Pancreas (tissue), 10 donors: ENCODE measurements at regions not wholly inside any gene's neighbourhood (a gene's known extent, or its start where the extent isn't known, plus 50 kb on each side); places are given as distances from the start of the nearest gene placed in this dataset.

Experiments used
- ATAC-seq, 4 donors: fragments of 200-7000 bp; cut with Tn5 transposase; one replicate each; pipeline versions ENCODE4 v1.8.0 to v1.9.1; 2020; ENCODE audit warnings: mild to moderate bottlenecking in 4 of 4, moderate library complexity in 4 of 4
- DNase-seq, 6 donors: peaks; one replicate each; pipeline ENCODE4 v3.0.0-alpha.2; 2020
- FAIRE-seq: peaks from 2 replicates; lab custom pipeline; 2012; peaks lifted over from hg19 to GRCh38; lab: Jason Lieb, UNC
- H3K27ac ChIP-seq, 4 donors: fragments of 200-600 bp; sonication (generic); 1 replicate in 3 of 4; 2 replicates in 1 of 4; pipeline versions ENCODE4 v1.5.0 to v1.8.0; 2020
- H3K27me3 ChIP-seq, 4 donors: fragments of 200-600 bp; one replicate each; pipeline ENCODE4 v1.8.0; 2021
- H3K36me3 ChIP-seq, 3 donors: fragments of 200-600 bp; sonication (generic) in 1 of 3; one replicate each; pipeline versions ENCODE4 v1.5.0 to v1.8.0; 2020 to 2021
- H3K4me1 ChIP-seq, 3 donors: fragments of 200-600 bp; one replicate each; pipeline ENCODE4 v1.8.0; 2021
- H3K4me3 ChIP-seq, 4 donors: fragments of 200-600 bp; sonication (generic) in 2 of 4; one replicate each; pipeline versions ENCODE4 v1.5.0 to v1.8.0; 2020 to 2021
- H3K9me3 ChIP-seq, 4 donors: fragments of 200-600 bp; one replicate each; pipeline ENCODE4 v1.8.0; 2021
- CTCF ChIP-seq, 4 donors: fragments of 200-600 bp; sonication (generic) in 3 of 4; IDR thresholded peaks; one replicate each; pipeline versions ENCODE4 v1.5.0 to v1.8.0; 2021; ENCODE audit warnings: antibody characterized with exemption in 4 of 4
- WGBS, 2 donors: extraction: QIAGEN DNeasy Blood & Tissue Kit; methylation state at CpG; one replicate each; pipeline ENCODE4 v1.1.7; 2013; 5-methylcytosine and 5-hydroxymethylcytosine counted together
- intact Hi-C, 3 donors: fragments of 100-400 bp; cut with DNase I; formaldehyde crosslinking; loops; one replicate each; pipeline versions ENCODE4 v1.11.1 to v1.14.2; 2022
- donor health status: healthy with polysubstance abuse.
- donor health status: DM: no; HTN: no; CAD: no; lungs with moderate emphysema.
- donor health status: DM: no; HTN: no; CAD: no.
- donor health status: control.
- donor health status: control.
- donor health status: Bipolar disorder and iron deficiency.
- donor health status: DM: yes; HTN: yes; CAD: no.
- donor health status: DM: no; HTN: no; CAD: no.
- donor health status: DM: no; HTN: no; CAD: no.
- donor health status: DM: yes; HTN: yes; CAD: no.

GRCh38 chr15:87317900-87318299 is 938.6 kb downstream of the NTRK3 start:
- no peaks in the 10 kb centered on the region for H3K4me1 ChIP-seq
- H3K9me3 ChIP-seq = no peaks in the 10 kb centered on the region
- FAIRE-seq = no peak
- intact Hi-C loops = no loop called here
- ATAC-seq = no peak
- H3K36me3 ChIP-seq = no peaks in the 10 kb centered on the region
- H3K27me3 ChIP-seq = peaks cover 0 to 6% (median 3%) of the 10 kb centered on the region in 4 donors
- 35 to 43% methylated on average over 3 of the region's 3 CpGs for WGBS, 2 donors
- TF ChIP-seq CTCF (IDR thresholded peaks at IDR 0.05) = no peak
- no peak overlapping the region for H3K4me3 ChIP-seq
- DNase-seq = no peak
- H3K27ac ChIP-seq = no peak overlapping the region

- no peak for TF ChIP-seq CTCF (IDR thresholded peaks at IDR 0.05)
- Histone ChIP-seq H3K9me3 (no peaks in the 10 kb centered on the region), H3K4me3 (no peak overlapping the region), H3K27ac (no peak overlapping the region), H3K4me1 (no peaks in the 10 kb centered on the region), H3K36me3 (no peaks in the 10 kb centered on the region), H3K27me3 (no peaks in the 10 kb centered on the region)
- 39 to 46% methylated on average over 3 of the region's 3 CpGs for WGBS, 2 donors
- FAIRE-seq = no peak
- intact Hi-C loops = no loop called here
- no peak for DNase-seq
- no peak for ATAC-seq
Observed at GRCh38 chr15:87312221-87312620, 944.3 kb downstream of the NTRK3 start.

- H3K27ac ChIP-seq = no peak overlapping the region
- DNase-seq (no peak), FAIRE-seq (no peak), ATAC-seq (no peak)
- H3K9me3 ChIP-seq = no peaks in the 10 kb centered on the region
- no peaks in the 10 kb centered on the region for H3K36me3 ChIP-seq
- 54 to 55% methylated on average over 3 of the region's 3 CpGs for WGBS, 2 donors
- intact Hi-C loops = no loop called here
- no peak for TF ChIP-seq CTCF (IDR thresholded peaks at IDR 0.05)
- H3K4me1 ChIP-seq = no peaks in the 10 kb centered on the region
- peaks cover 0 to 5% (median 0%) of the 10 kb centered on the region in 4 donors for H3K27me3 ChIP-seq
- no peak overlapping the region for H3K4me3 ChIP-seq
Observed at GRCh38 chr15:87300146-87300545, 956.4 kb downstream of the NTRK3 start.

GRCh38 chr15:87294854-87295253 is 961.7 kb downstream of the NTRK3 start:
- ATAC-seq (no peak), FAIRE-seq (no peak), DNase-seq (no peak)
- Histone ChIP-seq H3K4me1 (no peaks in the 10 kb centered on the region), H3K27me3 (peaks cover 0 to 3% (median 0%) of the 10 kb centered on the region in 4 donors), H3K9me3 (no peaks in the 10 kb centered on the region), H3K4me3 (no peak overlapping the region), H3K27ac (no peak overlapping the region), H3K36me3 (no peaks in the 10 kb centered on the region)
- intact Hi-C loops = no loop called here
- TF ChIP-seq CTCF (IDR thresholded peaks at IDR 0.05) = no peak

GRCh38 chr15:87293031-87293430 is 963.5 kb downstream of the NTRK3 start:
- H3K4me1 ChIP-seq = no peaks in the 10 kb centered on the region
- H3K9me3 ChIP-seq = no peaks in the 10 kb centered on the region
- no peaks in the 10 kb centered on the region for H3K36me3 ChIP-seq
- no peak for TF ChIP-seq CTCF (IDR thresholded peaks at IDR 0.05)
- WGBS, 2 donors = 71 to 74% methylated on average over 2 of the region's 2 CpGs
- H3K27ac ChIP-seq = no peak overlapping the region
- no peak overlapping the region for H3K4me3 ChIP-seq
- peaks cover 0 to 3% (median 0%) of the 10 kb centered on the region in 4 donors for H3K27me3 ChIP-seq
- DNase-seq = no peak
- FAIRE-seq = no peak
- ATAC-seq = no peak
- intact Hi-C loops = no loop called here
